Activated CD8-positive, alpha-beta memory T cell treated with anti-CD3 and anti-CD28 coated beads, Interleukin-2, amount 50 U/mL, for 48 hours (primary cell): ENCODE measurements at regions not wholly inside any gene's neighbourhood (a gene's known extent, or its start where the extent isn't known, plus 50 kb on each side); places are given as distances from the start of the nearest gene placed in this dataset.
"Not testable (repeated sequence)": the region's sequence is repeated elsewhere in the genome, so short reads cannot be mapped to it uniquely, and the experiment has no call there.

Experiments used
- DNase-seq: peaks from one replicate; pipeline ENCODE4 v3.0.0-alpha.2; 2020

DNA sequence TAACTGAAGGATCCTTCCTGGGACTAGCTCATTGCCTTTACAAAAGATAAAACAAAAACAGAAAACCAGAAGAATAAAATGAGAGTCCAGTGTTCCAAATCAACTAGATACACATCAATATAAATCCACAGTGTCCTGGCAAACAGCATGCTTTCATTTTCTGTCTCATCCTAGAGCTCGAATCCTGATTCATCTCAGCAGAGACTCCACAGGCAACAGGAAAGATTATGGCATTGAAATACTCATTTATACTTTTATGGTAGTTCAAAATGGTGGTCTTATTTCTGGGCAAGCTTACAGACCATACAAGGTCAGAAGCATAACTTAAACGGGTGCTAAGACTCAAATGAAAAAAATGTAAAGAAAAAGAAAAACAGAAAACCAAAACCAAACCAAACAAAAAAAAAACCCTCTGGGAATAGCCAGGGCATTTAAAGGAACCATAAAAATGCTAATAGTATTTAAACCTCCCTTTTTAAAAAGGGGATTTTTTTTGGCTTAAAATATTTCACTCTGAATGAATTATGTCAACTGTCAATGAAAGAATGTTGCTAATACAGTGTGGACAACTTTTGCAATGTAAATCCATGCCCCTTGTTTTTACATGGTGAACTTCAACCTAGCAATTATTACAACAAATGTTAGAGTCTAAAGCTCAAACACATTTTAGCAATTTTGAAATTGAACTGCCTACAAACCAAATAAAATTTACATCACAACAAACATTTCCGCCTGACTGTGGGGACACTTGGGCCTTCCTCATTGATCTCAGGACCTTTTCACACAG lies 57.9 kb downstream of the GPR101 start:
- no peak for DNase-seq

DNA sequence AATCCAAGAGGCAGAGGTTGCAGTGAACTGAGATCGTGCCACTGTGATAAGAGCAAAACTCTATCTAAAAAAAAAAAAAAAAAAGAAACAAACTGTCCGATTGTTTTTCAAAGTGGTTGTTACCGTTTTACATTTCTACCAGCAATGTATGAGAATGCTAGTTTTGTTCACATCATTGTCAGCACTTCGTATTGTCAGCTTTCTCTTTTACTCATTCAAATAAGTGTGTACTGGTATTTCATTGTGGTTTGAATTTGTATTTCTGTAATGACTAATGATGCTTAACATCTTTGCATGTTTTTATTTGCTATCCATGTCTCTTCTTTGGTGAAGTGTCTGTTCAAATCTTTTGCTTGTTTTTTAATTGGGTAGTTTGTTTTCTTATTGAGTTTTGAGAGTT lies 65.8 kb downstream of the GPR101 start:
- DNase-seq = no peak

DNA sequence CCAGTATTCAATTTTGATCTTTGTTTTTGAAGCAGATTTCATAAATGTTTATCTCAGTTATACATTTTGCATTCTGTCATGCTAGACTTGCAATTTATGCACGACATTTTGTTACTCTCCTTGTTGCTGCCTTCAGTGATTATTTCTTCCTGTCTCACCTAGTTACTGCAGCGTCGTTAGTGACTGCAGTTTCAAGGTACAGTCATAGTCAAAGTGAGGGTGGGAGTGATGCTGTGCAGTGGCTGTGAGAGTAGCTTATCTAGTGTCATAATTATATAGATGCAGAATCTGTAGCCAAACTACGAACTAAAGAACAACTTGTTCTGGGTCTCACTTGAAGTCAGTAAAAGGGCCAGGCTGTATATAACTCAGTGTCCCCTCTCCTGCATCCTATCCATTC lies 69.8 kb downstream of the GPR101 start:
- no peak for DNase-seq

DNA sequence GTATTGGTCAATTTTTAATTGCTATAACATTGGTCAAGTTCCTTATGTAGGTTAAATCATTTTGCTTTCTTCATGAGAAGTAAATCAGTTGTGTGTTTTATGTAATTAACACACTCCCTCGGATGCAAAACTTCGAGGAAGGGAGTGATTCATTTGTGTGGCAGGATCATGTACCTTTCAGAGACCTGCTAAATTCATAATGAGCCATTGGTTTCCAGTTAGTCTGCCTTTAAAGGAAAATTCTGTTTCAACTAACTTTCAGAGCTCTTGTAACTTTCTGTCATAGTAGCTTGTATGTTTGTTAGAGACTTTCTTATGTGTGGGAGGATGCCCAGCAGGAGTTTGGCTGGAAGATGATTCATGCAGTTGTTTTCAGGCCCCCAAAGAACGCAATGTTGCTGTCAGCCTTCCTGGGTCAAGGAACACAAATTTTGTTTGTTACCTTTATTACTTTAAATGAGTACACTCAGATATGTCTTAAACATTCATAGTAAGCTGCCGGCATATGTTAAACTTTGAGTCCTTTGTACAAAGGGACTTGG lies 72.1 kb downstream of the GPR101 start:
- DNase-seq = no peak

DNA sequence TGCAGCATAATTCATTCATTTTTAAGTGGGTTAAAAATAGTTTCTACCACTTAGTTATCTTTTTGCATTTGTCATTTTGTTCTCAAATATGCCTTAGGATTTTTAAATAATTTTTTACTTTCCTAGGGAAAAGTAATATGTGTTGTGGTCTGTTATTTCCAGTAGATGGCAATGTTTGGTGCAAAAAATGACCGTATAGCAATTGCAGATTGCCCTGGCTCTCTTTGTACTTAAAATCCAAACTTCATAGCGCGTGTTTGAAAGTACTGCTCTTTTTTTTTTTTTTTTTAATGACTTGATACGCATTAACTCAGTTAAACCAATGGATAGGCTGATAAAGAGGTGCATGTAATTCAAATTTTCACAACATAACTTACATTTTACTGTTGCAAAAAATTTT lies 74.4 kb upstream of the RBMX start:
- no peak for DNase-seq

DNA sequence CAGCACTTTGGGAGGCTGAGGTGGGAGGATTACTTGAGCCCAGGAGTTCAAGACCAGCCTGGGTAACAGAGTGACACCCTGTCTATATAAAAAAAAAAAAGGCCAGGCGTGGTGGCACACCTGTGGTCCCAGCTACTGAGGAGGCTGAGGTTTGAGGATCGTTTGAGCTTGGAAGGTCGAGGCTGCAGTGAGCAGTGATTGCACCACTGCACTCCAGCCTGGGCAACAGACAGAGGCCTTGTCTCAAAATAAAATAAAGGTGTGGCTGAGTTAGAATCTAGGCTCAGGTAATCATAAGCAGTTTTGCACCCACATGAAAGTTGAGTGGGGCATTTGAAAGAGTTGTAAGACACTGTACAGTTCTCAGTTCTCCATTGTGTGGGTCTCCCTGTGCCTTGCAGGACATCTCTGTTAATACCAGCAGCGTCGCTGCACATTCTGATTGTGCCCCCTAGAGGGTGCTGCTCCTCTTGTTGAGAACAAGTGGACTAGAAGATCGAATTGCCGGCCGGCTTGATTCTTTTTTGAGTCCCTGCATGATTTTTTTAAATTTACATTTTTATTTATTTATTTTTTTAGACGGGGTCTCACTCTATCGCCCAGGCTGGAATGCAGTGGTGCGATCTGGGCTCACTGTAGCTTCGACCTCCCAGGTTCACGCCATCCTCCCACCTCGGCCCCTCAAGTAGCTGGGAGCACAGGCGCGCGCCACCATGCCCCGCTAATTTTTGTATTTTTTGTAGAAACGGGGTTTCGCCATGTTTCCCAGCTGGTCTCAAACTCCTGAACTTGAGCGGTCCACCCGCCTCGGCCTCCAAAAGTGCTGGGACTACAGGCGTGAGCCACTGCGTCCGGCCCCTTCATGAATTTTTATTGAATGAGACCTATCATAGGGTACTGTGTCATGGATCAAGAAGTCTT lies 73.6 kb upstream of the RBMX start:
- DNase-seq = peak; percentile 61

DNA sequence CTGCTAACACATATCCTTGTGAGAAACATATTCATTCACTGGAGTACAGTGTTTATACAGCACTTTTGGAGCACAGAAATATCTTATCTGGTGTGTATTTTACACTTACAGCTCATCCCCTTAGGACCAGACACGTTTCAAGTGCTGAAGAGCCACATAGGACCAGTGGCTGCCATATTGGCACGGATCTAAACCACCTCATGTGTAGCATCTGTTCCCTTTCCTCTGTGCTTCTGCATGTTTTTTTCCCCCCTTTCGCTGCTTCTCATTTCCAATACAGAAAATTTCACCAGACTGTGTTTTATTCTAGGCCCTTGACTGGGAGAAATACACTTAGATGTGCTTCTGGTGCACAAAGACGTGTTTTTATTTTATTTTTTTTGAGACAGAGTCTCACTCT lies 69.7 kb upstream of the RBMX start:
- no peak for DNase-seq

DNA sequence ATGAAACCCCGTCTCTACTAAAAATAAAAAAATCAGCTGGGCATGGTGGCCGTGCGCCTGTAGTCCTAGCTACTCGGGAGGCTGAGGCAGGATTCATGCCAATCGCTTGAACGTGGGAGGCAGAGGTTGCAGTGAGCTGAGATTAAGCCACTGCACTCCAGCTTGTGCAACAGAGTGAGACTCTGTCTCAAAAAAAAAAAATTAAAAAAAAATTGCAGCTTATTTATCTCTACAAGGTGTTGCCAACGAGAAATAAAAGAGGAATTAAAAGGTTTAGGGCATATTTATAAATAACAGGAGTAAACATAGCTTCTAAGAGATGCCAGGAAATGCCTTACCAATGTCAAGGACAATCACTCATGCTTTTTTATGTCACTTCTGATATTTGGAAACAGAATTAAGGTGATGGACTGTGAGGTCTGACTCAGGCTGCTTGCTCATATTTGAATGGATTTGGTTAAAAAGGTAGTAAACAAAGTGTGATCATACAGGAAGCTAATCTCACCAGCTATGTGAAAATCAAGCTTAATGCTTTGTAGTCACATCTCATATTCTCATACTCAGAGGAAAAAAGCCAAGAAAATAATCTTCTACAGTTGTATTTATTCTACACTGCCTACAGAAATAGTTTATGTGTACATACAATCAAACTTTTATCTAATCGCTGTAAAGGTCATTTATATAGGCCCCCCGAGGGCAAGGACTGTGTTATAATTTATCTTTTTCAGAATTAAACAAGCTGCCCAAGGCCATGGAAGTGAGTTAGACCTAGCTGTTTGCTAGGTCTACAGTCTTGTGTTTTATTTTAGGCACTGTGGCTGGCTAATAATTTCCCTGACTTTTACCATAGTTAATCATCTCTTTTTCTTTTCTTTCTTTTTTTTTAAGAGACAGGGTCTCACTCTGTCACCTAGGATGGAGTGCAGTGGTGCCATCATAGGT lies 61.1 kb upstream of the RBMX start:
- no peak for DNase-seq

DNA sequence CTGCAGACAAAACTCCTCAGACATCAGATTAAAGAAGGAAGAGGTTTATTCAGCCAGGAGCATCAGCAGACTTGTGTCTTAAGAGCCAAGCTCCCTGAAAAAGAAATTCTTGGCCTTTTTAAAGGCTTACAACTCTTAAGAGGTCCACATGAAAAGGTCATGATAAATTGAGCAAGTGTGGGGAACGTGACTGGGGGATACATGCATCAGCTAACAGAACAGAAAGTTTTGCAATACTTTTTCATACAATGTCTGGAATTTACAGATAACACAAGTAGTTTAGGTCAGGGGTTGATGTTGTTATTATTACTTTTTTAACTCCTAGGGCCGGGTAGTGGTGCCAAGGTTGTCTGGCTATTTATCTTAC lies 55.6 kb upstream of the RBMX start:
- no peak for DNase-seq

DNA sequence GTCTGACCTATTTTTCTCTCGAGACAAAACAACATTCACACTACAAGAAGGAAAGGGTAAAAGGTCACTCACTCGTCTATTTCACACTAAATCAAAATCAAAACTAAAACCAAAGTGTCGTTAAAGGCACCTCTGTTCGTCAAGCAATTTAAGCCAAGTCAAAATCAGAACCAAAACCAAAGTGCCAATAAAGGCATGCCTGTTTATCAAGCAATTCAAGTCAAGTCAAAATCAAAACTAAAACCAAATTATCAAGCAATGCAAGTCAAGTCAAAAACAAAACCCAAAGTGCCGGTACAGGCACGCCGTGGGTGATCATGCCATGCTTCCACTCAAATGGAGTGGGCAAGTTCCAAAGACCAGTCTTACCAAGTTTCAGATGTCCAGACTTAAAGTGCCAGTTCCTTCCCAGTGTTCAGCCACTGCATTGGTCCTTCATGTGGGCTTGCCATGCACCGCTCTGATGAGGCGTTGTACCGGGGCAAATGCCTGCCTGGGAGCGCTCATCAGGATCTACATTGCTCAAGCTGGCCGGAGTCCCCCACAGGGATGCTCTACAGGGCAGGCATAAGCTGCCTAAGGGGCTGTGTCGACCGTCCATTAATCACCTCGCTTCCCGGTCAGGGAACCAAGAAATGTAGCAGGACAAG lies 55.1 kb upstream of the RBMX start:
- not testable (repeated sequence) for DNase-seq

DNA sequence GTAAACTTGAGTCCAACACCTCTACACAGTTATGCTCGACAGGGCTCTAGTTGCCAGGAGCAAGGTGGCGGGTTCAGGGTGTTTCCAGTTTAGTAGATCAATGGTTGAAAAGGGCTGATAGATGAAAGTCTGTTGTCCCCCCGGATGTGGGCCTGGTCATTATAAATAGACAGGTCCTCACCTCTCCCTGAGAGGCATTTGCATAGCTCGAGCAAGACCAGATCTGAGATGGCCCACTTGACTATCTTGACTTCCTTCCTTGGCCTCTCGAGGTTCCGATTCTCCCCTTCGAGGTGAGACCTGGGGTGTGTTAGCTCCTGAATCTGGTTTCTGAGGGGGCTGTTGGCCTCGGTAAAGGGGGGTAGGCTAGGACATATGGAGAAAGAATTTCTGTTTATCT lies 54.1 kb upstream of the RBMX start:
- DNase-seq = not testable (repeated sequence)

DNA sequence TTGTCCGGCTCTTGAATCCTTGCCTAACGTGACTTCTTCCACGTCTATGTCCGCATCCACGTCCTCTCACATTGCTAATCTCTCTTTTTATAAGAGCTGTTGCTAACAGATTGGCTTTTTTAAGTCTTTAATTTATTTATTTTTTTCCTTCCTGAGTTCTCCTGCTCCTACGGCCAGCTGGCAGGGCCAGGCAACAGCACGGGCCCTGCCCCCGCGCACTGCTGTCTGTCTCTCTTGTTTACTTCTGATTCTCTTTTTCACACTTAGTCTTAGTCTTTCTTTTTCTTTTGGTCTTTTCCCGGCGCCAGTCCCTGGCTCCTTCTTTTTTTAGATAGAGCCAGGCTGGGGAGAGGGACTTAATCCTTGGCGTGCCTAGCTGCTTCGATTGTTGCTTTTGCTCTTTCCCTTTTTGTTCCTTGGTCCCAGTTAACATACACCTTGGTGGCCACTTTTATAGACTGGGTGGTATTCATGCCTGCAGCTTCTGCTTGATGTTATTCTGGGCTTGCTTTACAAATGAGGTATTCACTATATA lies 53.2 kb upstream of the RBMX start:
- no peak for DNase-seq

DNA sequence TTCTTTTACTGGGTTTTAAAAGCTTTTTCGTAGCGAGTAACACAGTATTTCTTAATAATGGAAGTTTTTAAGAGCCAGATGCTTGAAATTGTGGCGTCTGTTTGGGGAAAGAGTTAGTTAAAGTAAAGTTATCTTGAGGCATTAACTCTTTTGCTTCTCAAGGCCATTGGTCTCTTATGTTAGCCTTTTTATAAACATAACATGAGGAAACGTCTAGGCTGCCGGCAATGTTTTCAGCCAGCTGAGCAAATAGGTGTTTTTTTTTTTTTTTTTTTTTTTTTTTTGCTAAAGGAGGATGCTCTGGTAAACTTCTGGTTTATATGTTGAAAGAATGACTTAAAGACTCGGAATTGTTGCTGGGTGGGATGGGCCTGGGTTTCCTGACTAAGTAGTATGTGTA lies 51.1 kb upstream of the RBMX start:
- no peak for DNase-seq
